Erythroblast (primary cell): ENCODE measurements at regions not wholly inside any gene's neighbourhood (a gene's known extent, or its start where the extent isn't known, plus 50 kb on each side); places are given as distances from the start of the nearest gene placed in this dataset.

ENCODE experiments used
- GATA1 ChIP-seq: IDR thresholded peaks from 2 replicates; pipeline ENCODE4 v1.6.1; 2011; ENCODE audit warnings: low read depth, mild to moderate bottlenecking, control low read depth, low read length, moderate library complexity
- POLR2A ChIP-seq: IDR thresholded peaks from 2 replicates; pipeline ENCODE4 v1.6.1; 2011; ENCODE audit warnings: mild to moderate bottlenecking, low read length

- no peak for TF ChIP-seq POLR2A
- TF ChIP-seq GATA1, result no peak
Observed at GRCh38 chr1:199373139-199373538, 654.4 kb upstream of the NR5A2 start.
